CD4-positive, alpha-beta T cell (primary cell): ENCODE measurements at regions not wholly inside any gene's neighbourhood (a gene's known extent, or its start where the extent isn't known, plus 50 kb on each side); places are given as distances from the start of the nearest gene placed in this dataset.
A peak's percentile ranks its signal among the peaks of the same experiment; 100 is the strongest.

Experiments used
- ATAC-seq: fragments of 200-7000 bp; cut with Tn5 transposase; one replicate; pipeline ENCODE4 v1.10.0; 2022; ENCODE audit warnings: mild to moderate bottlenecking; ENCODE audit not compliant: poor library complexity
- CTCF ChIA-PET: fragments of 350-600 bp; sonication (Branson Sonifier 250); formaldehyde crosslinking; loops from one replicate; lab custom pipeline; 2021; ENCODE audit warnings: antibody characterized with exemption, inconsistent platforms; lab: Charles Lee
- POLR2A ChIA-PET: fragments of 350-600 bp; sonication (Branson Sonifier 250); formaldehyde crosslinking; loops from one replicate; lab custom pipeline; 2021; ENCODE audit warnings: antibody characterized with exemption, inconsistent platforms; lab: Charles Lee
- DNase-seq, 14 experiments: peaks; one replicate each; pipeline ENCODE4 v3.0.0-alpha.2; 2013 to 2020; ENCODE audit warnings: mixed read lengths in 2 of 14
- H3K27ac ChIP-seq, 2 donors: one replicate each; pipeline versions ENCODE4 v1.5.1 to v1.7.0; 2013; ENCODE audit warnings: low read length in 2 of 2, low read depth in 1 of 2, mild to moderate bottlenecking in 1 of 2
- H3K27me3 ChIP-seq, 2 experiments: 1 replicate in 1 of 2; 2 replicates in 1 of 2; pipeline versions ENCODE4 v1.6.1 to v1.7.0; 2013; ENCODE audit warnings: low read length in 2 of 2, control low read depth in 1 of 2, mild to moderate bottlenecking in 1 of 2, moderate library complexity in 1 of 2; ENCODE audit not compliant: insufficient read depth in 2 of 2, control insufficient read depth in 1 of 2
- H3K36me3 ChIP-seq: one replicate; pipeline ENCODE4 v1.6.1; 2013; ENCODE audit warnings: low read length, control low read depth; ENCODE audit not compliant: insufficient read depth
- H3K4me1 ChIP-seq: one replicate; pipeline ENCODE4 v1.6.1; 2013; ENCODE audit warnings: low read length, control low read depth; ENCODE audit not compliant: insufficient read depth
- H3K4me3 ChIP-seq: one replicate; pipeline ENCODE4 v1.5.1; 2013; ENCODE audit warnings: mild to moderate bottlenecking, low read length, moderate library complexity
- H3K9me3 ChIP-seq, 2 experiments: 1 replicate in 1 of 2; 2 replicates in 1 of 2; pipeline versions ENCODE4 v1.6.1 to v1.7.0; 2013; ENCODE audit warnings: low read length in 2 of 2, mild to moderate bottlenecking in 2 of 2, control low read depth in 1 of 2, moderate library complexity in 1 of 2; ENCODE audit not compliant: control insufficient read depth in 1 of 2, insufficient read depth in 1 of 2
- H3K27ac Mint-ChIP-seq: one replicate; pipeline ENCODE4 v1.8.0; 2020; ENCODE audit warnings: mixed read lengths
- H3K27me3 Mint-ChIP-seq: one replicate; pipeline ENCODE4 v1.8.0; 2021; ENCODE audit warnings: mixed read lengths
- H3K36me3 Mint-ChIP-seq: one replicate; pipeline ENCODE4 v1.8.0; 2021; ENCODE audit warnings: low read depth, mixed read lengths
- H3K4me1 Mint-ChIP-seq: one replicate; pipeline ENCODE4 v1.8.0; 2021; ENCODE audit warnings: low read depth, mixed read lengths
- H3K4me3 Mint-ChIP-seq: one replicate; pipeline ENCODE4 v1.8.0; 2020; ENCODE audit warnings: mild to moderate bottlenecking, mixed read lengths
- H3K9me3 Mint-ChIP-seq: one replicate; pipeline ENCODE4 v1.8.0; 2020; ENCODE audit warnings: mixed read lengths
- CTCF ChIP-seq: fragments of 200-600 bp; IDR thresholded peaks from one replicate; pipeline ENCODE4 v1.8.0; 2022; ENCODE audit warnings: antibody characterized with exemption, mild to moderate bottlenecking
- intact Hi-C, 2 experiments: fragments of 100-400 bp; cut with DNase I in 1 of 2; cut with micrococcal nuclease in 1 of 2; formaldehyde crosslinking; loops; one replicate each; pipeline versions ENCODE4 v1.15.1 to v1.9.0; 2023 to 2025; cut with DNase I, micrococcal nuclease

- Histone ChIP-seq H3K9me3 (no peaks in the 10 kb centered on the region), H3K27ac (no peak overlapping the region), H3K27me3 (no peaks in the 10 kb centered on the region), H3K4me3 (no peak overlapping the region), H3K36me3 (no peaks in the 10 kb centered on the region), H3K4me1 (no peaks in the 10 kb centered on the region)
- no peak for TF ChIP-seq CTCF
- CTCF ChIA-PET: no interaction called here
- Mint-ChIP-seq H3K4me3 (no peak overlapping the region), H3K27ac (no peak overlapping the region), H3K27me3 (no peaks in the 10 kb centered on the region), H3K4me1 (no peaks in the 10 kb centered on the region), H3K36me3 (no peaks in the 10 kb centered on the region), H3K9me3 (no peaks in the 10 kb centered on the region)
- POLR2A ChIA-PET: no interaction called here
- DNase-seq (no peak), ATAC-seq (no peak)
- intact Hi-C loops: no loop called here
Observed at GRCh38 chr2:101540518-101540917, 65.6 kb upstream of the RFX8 start.

GRCh38 chr2:101538076-101538475 lies 63.2 kb upstream of the RFX8 start:
- H3K36me3 ChIP-seq: no peaks in the 10 kb centered on the region
- no peaks in the 10 kb centered on the region for H3K27me3 Mint-ChIP-seq
- no peaks in the 10 kb centered on the region for H3K36me3 Mint-ChIP-seq
- no peaks in the 10 kb centered on the region for H3K4me1 ChIP-seq
- H3K4me1 Mint-ChIP-seq: no peaks in the 10 kb centered on the region
- ChIA-PET POLR2A (no interaction called here), CTCF (no interaction called here)
- no peak overlapping the region for H3K4me3 ChIP-seq
- no peak for TF ChIP-seq CTCF
- ATAC-seq (no peak), DNase-seq (no peak)
- no peak overlapping the region for H3K27ac Mint-ChIP-seq
- no peaks in the 10 kb centered on the region for H3K27me3 ChIP-seq
- no peak overlapping the region for H3K27ac ChIP-seq
- no peaks in the 10 kb centered on the region for H3K9me3 ChIP-seq
- intact Hi-C loops: no loop called here
- no peaks in the 10 kb centered on the region for H3K9me3 Mint-ChIP-seq
- no peak overlapping the region for H3K4me3 Mint-ChIP-seq

GRCh38 chr2:101534149-101534611 lies 59.3 kb upstream of the RFX8 start:
- no peak overlapping the region for H3K27ac ChIP-seq
- no peaks in the 10 kb centered on the region for H3K9me3 ChIP-seq
- DNase-seq (peak in 2 of 14 experiments; percentile 50 to 60), ATAC-seq (no peak)
- H3K4me1 ChIP-seq: no peaks in the 10 kb centered on the region
- Mint-ChIP-seq H3K9me3 (no peaks in the 10 kb centered on the region), H3K4me1 (no peaks in the 10 kb centered on the region), H3K4me3 (no peak overlapping the region), H3K36me3 (no peaks in the 10 kb centered on the region), H3K27me3 (no peaks in the 10 kb centered on the region), H3K27ac (no peak overlapping the region)
- intact Hi-C loops: no loop called here
- H3K27me3 ChIP-seq: no peaks in the 10 kb centered on the region
- H3K4me3 ChIP-seq: no peak overlapping the region
- POLR2A ChIA-PET: no interaction called here
- CTCF ChIA-PET: no interaction called here
- H3K36me3 ChIP-seq: no peaks in the 10 kb centered on the region
- no peak for TF ChIP-seq CTCF
